AG09309 (cell line): ENCODE measurements at regions not wholly inside any gene's neighbourhood (a gene's known extent, or its start where the extent isn't known, plus 50 kb on each side); places are given as distances from the start of the nearest gene placed in this dataset.

Experiments
- DNase-seq: peaks from one replicate; pipeline ENCODE4 v3.0.0-alpha.2; 2010; ENCODE audit warnings: low read depth
- H3K4me3 ChIP-seq: 2 replicates; pipeline ENCODE4 v1.5.1; 2011; ENCODE audit warnings: mild to moderate bottlenecking, low read depth, low read length, moderate library complexity; ENCODE audit not compliant: control insufficient read depth
- TF ChIP-seq, protein P1 (sequence below): IDR thresholded peaks from 2 replicates; pipeline ENCODE4 v1.5.1; 2011; ENCODE audit warnings: mild to moderate bottlenecking, low read depth, low read length, inconsistent platforms; ENCODE audit not compliant: insufficient read depth, control insufficient read depth; ENCODE audit errors: missing control alignments

DNA sequence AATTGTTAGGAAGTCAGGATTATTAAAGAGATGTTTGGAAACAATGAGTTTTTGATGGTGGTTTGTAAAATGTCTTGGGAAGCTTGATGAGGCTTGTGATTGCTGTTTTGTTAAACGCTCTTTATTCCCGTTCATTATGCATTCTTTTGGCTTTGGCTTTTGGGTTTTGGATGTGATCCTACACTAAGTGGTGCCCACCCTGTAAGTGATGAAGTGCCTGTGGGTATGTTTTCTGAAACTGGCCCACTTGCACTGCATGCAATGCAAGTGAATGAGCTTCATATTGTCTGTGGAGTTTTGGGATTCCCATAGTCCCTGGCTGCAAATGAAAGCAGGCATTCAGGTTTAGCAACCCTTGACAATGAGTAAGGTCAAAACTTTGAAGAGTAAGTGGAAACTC, 1035.5 kb upstream of the WWC1 start:
- H3K4me3 ChIP-seq: no peak overlapping the region
- TF ChIP-seq, protein P1, sequence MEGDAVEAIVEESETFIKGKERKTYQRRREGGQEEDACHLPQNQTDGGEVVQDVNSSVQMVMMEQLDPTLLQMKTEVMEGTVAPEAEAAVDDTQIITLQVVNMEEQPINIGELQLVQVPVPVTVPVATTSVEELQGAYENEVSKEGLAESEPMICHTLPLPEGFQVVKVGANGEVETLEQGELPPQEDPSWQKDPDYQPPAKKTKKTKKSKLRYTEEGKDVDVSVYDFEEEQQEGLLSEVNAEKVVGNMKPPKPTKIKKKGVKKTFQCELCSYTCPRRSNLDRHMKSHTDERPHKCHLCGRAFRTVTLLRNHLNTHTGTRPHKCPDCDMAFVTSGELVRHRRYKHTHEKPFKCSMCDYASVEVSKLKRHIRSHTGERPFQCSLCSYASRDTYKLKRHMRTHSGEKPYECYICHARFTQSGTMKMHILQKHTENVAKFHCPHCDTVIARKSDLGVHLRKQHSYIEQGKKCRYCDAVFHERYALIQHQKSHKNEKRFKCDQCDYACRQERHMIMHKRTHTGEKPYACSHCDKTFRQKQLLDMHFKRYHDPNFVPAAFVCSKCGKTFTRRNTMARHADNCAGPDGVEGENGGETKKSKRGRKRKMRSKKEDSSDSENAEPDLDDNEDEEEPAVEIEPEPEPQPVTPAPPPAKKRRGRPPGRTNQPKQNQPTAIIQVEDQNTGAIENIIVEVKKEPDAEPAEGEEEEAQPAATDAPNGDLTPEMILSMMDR: no peak
- DNase-seq: no peak

DNA sequence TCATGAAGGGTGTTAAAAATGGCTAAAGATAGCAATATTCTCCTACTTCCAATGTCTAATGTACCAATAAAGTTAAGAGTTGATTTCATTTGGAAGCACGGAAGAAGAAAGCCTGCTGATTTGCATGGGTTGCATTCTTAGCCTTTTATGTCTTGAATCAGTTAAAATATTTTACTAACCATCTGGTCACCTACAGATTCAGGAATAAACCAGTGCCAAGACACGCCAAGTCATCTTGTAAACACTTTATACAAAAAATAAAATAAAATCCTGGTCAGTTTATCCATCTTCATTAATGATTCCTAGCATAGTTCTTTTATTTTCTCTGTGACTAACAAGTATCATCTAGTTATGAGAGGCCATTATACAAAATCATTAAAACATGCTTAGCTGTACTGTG, 1031.6 kb upstream of the WWC1 start:
- no peak for DNase-seq
- no peak overlapping the region for H3K4me3 ChIP-seq
- TF ChIP-seq, protein P1: no peak

DNA sequence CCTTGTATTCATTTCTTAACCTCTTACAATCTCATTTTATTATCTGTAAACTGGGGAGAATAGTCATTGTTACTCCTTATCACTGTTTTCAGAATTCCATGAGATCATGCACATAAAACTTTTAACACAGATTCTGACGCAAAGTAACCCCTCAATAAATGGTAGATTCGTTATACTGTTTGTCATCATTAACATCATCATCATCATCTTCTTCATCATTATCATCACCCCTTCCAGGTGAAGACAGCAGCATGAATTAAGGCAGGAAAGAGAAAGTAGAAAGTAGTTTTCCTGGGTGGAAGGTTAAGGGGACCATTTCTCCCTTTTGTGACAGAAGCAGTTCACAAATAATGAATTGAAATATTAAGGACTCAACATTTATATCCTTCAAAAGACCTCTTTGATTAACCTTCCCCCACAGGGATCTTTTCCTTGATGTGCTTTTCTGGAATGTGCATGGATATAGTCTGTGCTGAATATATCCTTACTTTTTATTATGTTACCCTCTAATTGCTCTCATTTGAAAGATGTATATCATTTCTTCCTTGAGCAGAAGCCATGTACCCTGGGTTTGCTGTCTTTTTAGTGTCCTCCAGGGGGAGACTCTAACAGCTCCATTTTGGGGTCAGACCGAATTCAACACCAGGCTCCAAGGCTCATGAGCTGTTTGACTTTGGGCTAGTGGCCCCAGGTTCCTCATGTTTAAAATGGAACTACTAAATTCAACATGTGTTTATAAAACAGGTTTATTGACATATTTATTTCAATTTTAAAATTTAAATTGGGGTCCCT, 1029.9 kb upstream of the WWC1 start:
- no peak overlapping the region for H3K4me3 ChIP-seq
- TF ChIP-seq, protein P1: peak; percentile 48
- no peak for DNase-seq

DNA sequence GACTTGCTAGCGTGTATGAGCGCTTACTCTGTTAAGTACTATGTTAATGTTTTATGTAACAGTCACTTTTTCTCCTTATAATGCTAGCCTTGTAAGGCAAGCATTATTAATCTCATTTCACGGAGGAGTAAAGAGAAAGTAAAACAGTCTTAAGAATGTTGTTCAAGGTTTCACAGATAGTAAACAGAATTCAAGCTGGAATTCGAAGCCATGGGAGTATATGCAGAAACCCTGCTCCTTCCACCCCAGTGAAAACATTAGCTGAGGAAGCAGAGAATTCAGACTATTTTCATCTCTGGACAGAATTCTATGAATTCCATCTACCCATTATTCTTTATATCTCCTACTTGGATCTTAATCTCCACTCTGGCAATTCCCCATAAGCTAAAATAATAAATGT, 1028.3 kb upstream of the WWC1 start:
- no peak overlapping the region for H3K4me3 ChIP-seq
- no peak for DNase-seq
- TF ChIP-seq, protein P1: no peak

DNA sequence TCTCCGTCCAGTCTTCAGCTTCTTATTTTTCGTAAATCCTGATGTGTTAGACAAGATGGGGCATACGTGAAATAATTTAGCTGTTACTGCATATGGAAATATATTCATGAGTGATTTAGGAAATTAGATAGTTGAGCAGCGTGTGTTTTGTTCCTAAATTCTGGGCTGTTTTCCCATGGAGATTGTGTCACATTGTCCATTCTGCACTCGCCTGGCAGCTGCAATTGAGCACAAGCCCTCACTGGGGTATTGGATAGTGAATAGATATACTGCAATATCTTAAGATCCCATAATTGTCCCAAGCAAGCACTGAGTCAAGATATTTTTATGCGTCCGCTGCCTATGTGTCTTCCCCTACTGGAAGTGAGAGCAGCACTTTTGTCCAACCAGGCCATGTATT, 1027.1 kb upstream of the WWC1 start:
- no peak for DNase-seq
- H3K4me3 ChIP-seq: no peak overlapping the region
- TF ChIP-seq, protein P1: no peak

DNA sequence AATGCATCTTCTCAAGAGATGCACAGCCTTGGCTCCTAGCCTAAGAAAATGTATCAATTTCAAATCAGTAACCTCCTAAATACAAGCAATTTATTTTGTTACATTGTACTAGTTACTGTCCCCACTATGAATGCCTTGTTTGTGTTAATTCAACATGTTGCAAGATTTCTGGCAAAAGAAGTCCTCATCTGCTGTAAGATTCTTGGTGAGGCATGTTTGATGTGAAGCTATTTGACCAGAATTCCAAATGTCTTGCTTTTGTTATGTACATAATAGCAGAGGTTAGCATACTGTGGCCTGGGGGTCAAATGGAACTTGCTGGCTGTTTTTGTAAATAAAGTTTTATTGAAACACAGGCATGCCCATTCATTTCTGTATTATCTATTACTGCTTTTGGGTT, 1023.1 kb upstream of the WWC1 start:
- DNase-seq: no peak
- TF ChIP-seq, protein P1: no peak
- H3K4me3 ChIP-seq: no peak overlapping the region
